ENCODE measurements at regions not wholly inside any gene's neighbourhood (a gene's known extent, or its start where the extent isn't known, plus 50 kb on each side); places are given as distances from the start of the nearest gene placed in this dataset.

- no peak overlapping the region for H3K4me2 ChIP-seq (ENCODE audit: low read length)
- intact Hi-C loops (cut with micrococcal nuclease): loop anchor here (5.0 kb wide), 1 partner anchor 482 kb away; no protein-coding TSS in a partner anchor
- H3K4me1 ChIP-seq (ENCODE audit: control insufficient read depth in 1 of 2, insufficient read depth in 2 of 2, low read length in 2 of 2): no peaks in the 10 kb centered on the region
- H3K9ac ChIP-seq (ENCODE audit: low read length): no peak overlapping the region
- no peak for TF ChIP-seq ZFX (IDR thresholded peaks at IDR 0.05)
- TF ChIP-seq RAD21 (IDR thresholded peaks at IDR 0.05; ENCODE audit: low read depth): no peak
- TF ChIP-seq, protein P1, sequence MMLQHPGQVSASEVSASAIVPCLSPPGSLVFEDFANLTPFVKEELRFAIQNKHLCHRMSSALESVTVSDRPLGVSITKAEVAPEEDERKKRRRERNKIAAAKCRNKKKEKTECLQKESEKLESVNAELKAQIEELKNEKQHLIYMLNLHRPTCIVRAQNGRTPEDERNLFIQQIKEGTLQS (IDR thresholded peaks at IDR 0.05): no peak
- TF ChIP-seq EZH2phosphoT487 (IDR thresholded peaks at IDR 0.05; ENCODE audit: borderline replicate concordance): no peak
- TF ChIP-seq CBX3 (IDR thresholded peaks at IDR 0.05; ENCODE audit: low read depth): no peak
- TF ChIP-seq, protein P2, sequence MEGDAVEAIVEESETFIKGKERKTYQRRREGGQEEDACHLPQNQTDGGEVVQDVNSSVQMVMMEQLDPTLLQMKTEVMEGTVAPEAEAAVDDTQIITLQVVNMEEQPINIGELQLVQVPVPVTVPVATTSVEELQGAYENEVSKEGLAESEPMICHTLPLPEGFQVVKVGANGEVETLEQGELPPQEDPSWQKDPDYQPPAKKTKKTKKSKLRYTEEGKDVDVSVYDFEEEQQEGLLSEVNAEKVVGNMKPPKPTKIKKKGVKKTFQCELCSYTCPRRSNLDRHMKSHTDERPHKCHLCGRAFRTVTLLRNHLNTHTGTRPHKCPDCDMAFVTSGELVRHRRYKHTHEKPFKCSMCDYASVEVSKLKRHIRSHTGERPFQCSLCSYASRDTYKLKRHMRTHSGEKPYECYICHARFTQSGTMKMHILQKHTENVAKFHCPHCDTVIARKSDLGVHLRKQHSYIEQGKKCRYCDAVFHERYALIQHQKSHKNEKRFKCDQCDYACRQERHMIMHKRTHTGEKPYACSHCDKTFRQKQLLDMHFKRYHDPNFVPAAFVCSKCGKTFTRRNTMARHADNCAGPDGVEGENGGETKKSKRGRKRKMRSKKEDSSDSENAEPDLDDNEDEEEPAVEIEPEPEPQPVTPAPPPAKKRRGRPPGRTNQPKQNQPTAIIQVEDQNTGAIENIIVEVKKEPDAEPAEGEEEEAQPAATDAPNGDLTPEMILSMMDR (IDR thresholded peaks at IDR 0.05 in 2 of 3, conservative IDR thresholded peaks at IDR 0.05 in 1 of 3; ENCODE audit: borderline replicate concordance in 1 of 3, insufficient read depth in 1 of 3, low read depth in 2 of 3, low read length in 2 of 3): no peak
- no peak for TF ChIP-seq POLR2AphosphoS5 (IDR thresholded peaks at IDR 0.05; ENCODE audit: low read depth, low read length)
- TF ChIP-seq REST (IDR thresholded peaks at IDR 0.05; ENCODE audit: low read depth): no peak
- TF ChIP-seq CEBPB (IDR thresholded peaks at IDR 0.05; ENCODE audit: low read depth): no peak
- TF ChIP-seq ZNF274 (IDR thresholded peaks at IDR 0.05; ENCODE audit: low read depth, low read length): no peak
- TF ChIP-seq TCF7L2 (IDR thresholded peaks at IDR 0.05; ENCODE audit: borderline replicate concordance, extremely low read depth, insufficient read depth, insufficient read length): no peak
- TF ChIP-seq SIN3A (IDR thresholded peaks at IDR 0.05; ENCODE audit: low read depth): no peak
- RAD21 ChIA-PET (ENCODE audit: low non-redundant PET in 1 of 2, low total read pairs in 2 of 2, uncharacterized antibody in 2 of 2, unreplicated experiment in 2 of 2): no interaction called here
- H3K36me3 ChIP-seq (ENCODE audit: control insufficient read depth in 1 of 2, insufficient read depth in 2 of 2, low read length in 2 of 2): no peaks in the 10 kb centered on the region
- CTCF ChIA-PET: no interaction called here
- H3K9me2 ChIP-seq (ENCODE audit: insufficient read depth): no peaks in the 10 kb centered on the region
- DNase-seq (ENCODE audit: low read depth, low spot score): no peak
- no peaks in the 10 kb centered on the region for H3K79me2 ChIP-seq (ENCODE audit: insufficient read depth, low read length)
- no peak overlapping the region for H3K4me3 ChIP-seq (replicated peaks in 1 of 2; ENCODE audit: low read depth in 1 of 2, low read length in 2 of 2)
- POLR2A ChIA-PET: no interaction called here
- H2AFZ ChIP-seq (ENCODE audit: low read depth, low read length, poor library complexity, severe bottlenecking): no peak overlapping the region
- H3K27ac ChIP-seq (ENCODE audit: low read depth, low read length): no peak overlapping the region
- no peaks in the 10 kb centered on the region for H4K20me1 ChIP-seq (ENCODE audit: insufficient read depth)
- no peak for ATAC-seq
- H3K9me3 ChIP-seq (ENCODE audit: control insufficient read depth in 1 of 2, insufficient read depth in 1 of 2, low read depth in 1 of 2, low read length in 2 of 2): no peaks in the 10 kb centered on the region
- H3K27me3 ChIP-seq (ENCODE audit: insufficient read depth, low read length): peaks cover 88% of the 10 kb centered on the region
- BruUV-seq (replicated peaks): no TSS peak
These were observed 617.9 kb upstream of the MKI67 start for GRCh38 chr10:128744092-128744491.
